ENCODE measurements at regions not wholly inside any gene's neighbourhood (a gene's known extent, or its start where the extent isn't known, plus 50 kb on each side); places are given as distances from the start of the nearest gene placed in this dataset.

GRCh38 chr2:14072338-14072737 lies 560.2 kb upstream of the LRATD1 start:
- TF ChIP-seq, protein P1, sequence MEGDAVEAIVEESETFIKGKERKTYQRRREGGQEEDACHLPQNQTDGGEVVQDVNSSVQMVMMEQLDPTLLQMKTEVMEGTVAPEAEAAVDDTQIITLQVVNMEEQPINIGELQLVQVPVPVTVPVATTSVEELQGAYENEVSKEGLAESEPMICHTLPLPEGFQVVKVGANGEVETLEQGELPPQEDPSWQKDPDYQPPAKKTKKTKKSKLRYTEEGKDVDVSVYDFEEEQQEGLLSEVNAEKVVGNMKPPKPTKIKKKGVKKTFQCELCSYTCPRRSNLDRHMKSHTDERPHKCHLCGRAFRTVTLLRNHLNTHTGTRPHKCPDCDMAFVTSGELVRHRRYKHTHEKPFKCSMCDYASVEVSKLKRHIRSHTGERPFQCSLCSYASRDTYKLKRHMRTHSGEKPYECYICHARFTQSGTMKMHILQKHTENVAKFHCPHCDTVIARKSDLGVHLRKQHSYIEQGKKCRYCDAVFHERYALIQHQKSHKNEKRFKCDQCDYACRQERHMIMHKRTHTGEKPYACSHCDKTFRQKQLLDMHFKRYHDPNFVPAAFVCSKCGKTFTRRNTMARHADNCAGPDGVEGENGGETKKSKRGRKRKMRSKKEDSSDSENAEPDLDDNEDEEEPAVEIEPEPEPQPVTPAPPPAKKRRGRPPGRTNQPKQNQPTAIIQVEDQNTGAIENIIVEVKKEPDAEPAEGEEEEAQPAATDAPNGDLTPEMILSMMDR (IDR thresholded peaks at IDR 0.05) = no peak
- TF ChIP-seq POLR2A (IDR thresholded peaks at IDR 0.05) = no peak

All from right lobe of liver (tissue), 4 donors.